ENCODE measurements at regions not wholly inside any gene's neighbourhood (a gene's known extent, or its start where the extent isn't known, plus 50 kb on each side); places are given as distances from the start of the nearest gene placed in this dataset.
"Not testable (repeated sequence)": the region's sequence is repeated elsewhere in the genome, so short reads cannot be mapped to it uniquely, and the experiment has no call there.

DNA sequence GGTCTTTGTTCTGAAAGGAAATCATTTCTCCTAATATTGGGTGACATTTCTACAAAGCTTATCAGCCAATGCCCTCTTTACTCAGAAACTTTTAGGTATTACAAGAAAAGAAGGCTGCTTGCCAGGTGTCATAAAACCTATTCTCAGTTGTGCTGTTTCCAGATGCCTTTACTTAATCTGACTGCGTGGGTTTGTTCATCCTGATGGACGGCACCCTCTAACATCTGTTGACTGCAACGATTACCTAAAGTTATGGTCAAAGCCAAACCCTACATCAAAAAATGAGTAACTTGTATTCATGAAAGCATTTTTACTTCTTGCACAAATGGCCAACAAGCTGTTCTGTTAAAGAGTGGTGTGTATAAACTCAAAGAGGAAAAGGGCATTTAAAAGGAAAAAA, 207.7 kb upstream of the PDZRN3 start:
- peaks cover 1% of the 10 kb centered on the region; the same call in 1 of the 2 replicates for H3K9me3 ChIP-seq (ENCODE audit: control insufficient read depth, insufficient read depth, low read length)
- no CpG with 5 or more reads among the region's 3 CpGs for WGBS (ENCODE audit: insufficient coverage, insufficient read length)
- H3K36me3 ChIP-seq (ENCODE audit: control insufficient read depth, insufficient read depth, low read length): no peaks in the 10 kb centered on the region
- no peak for DNase-seq (ENCODE audit: low read depth, low spot score)
- no peaks in the 10 kb centered on the region for H3K4me1 ChIP-seq (ENCODE audit: control insufficient read depth, insufficient read depth, low read length)
- no peak overlapping the region for H3K27ac ChIP-seq (ENCODE audit: low read length)
- H3K4me3 ChIP-seq (ENCODE audit: low read length): no peak overlapping the region
- no peaks in the 10 kb centered on the region for H3K27me3 ChIP-seq (ENCODE audit: control insufficient read depth, insufficient read depth, low read length)

- no peaks in the 10 kb centered on the region for H3K36me3 ChIP-seq (ENCODE audit: control insufficient read depth, insufficient read depth, low read length)
- WGBS (ENCODE audit: insufficient coverage, insufficient read length): no CpG with 5 or more reads among the region's 3 CpGs
- no peaks in the 10 kb centered on the region for H3K27me3 ChIP-seq (ENCODE audit: control insufficient read depth, insufficient read depth, low read length)
- no peaks in the 10 kb centered on the region for H3K4me1 ChIP-seq (ENCODE audit: control insufficient read depth, insufficient read depth, low read length)
- no peaks in the 10 kb centered on the region for H3K9me3 ChIP-seq (ENCODE audit: control insufficient read depth, insufficient read depth, low read length)
- H3K4me3 ChIP-seq (ENCODE audit: low read length): no peak overlapping the region
- H3K27ac ChIP-seq (ENCODE audit: low read length): no peak overlapping the region
- DNase-seq (ENCODE audit: low read depth, low spot score): no peak
Observed at GRCh38 chr3:73828348-73828747, 203.6 kb upstream of the PDZRN3 start.

- Histone ChIP-seq H3K4me1 (ENCODE audit: control insufficient read depth, insufficient read depth, low read length) (no peaks in the 10 kb centered on the region), H3K27ac (ENCODE audit: low read length) (no peak overlapping the region), H3K9me3 (ENCODE audit: control insufficient read depth, insufficient read depth, low read length) (no peaks in the 10 kb centered on the region), H3K27me3 (ENCODE audit: control insufficient read depth, insufficient read depth, low read length) (no peaks in the 10 kb centered on the region), H3K36me3 (ENCODE audit: control insufficient read depth, insufficient read depth, low read length) (no peaks in the 10 kb centered on the region), H3K4me3 (ENCODE audit: low read length) (no peak overlapping the region)
- DNase-seq (ENCODE audit: low read depth, low spot score): no peak
- WGBS (ENCODE audit: insufficient coverage, insufficient read length): no CpG with 5 or more reads among the region's 2 CpGs
Observed at GRCh38 chr3:73827725-73828211, 203.0 kb upstream of the PDZRN3 start.

DNA sequence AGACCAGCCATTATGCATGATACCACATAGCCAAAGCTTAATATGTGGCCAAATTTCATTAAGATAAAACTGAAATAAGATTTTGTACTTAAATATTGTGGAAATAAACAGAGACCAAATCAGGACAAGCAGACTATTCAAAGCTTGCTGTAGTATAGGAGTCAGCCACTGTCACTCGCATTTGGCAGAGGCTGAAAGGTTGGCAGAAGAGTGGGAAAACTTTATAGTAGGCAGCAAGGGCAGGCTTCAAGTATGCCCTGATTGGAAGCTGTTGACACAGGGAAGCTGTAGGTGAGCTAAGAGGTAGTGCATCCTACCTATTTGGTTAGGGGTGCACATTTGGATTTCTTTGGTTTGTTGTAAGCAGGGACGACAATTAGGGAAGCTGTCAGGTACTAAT, 202.5 kb upstream of the PDZRN3 start:
- DNase-seq (ENCODE audit: low read depth, low spot score): no peak
- no CpG with 5 or more reads among the region's 2 CpGs for WGBS (ENCODE audit: insufficient coverage, insufficient read length)
- no peak overlapping the region for H3K4me3 ChIP-seq (ENCODE audit: low read length)
- no peaks in the 10 kb centered on the region for H3K27me3 ChIP-seq (ENCODE audit: control insufficient read depth, insufficient read depth, low read length)
- no peak overlapping the region for H3K27ac ChIP-seq (ENCODE audit: low read length)
- no peaks in the 10 kb centered on the region for H3K4me1 ChIP-seq (ENCODE audit: control insufficient read depth, insufficient read depth, low read length)
- no peaks in the 10 kb centered on the region for H3K9me3 ChIP-seq (ENCODE audit: control insufficient read depth, insufficient read depth, low read length)
- H3K36me3 ChIP-seq (ENCODE audit: control insufficient read depth, insufficient read depth, low read length): no peaks in the 10 kb centered on the region

GRCh38 chr3:73820896-73821295, 196.2 kb upstream of the PDZRN3 start:
- not testable (repeated sequence) for H3K27me3 ChIP-seq (ENCODE audit: control insufficient read depth, insufficient read depth, low read length); H3K4me3 ChIP-seq (ENCODE audit: low read length); H3K4me1 ChIP-seq (ENCODE audit: control insufficient read depth, insufficient read depth, low read length); H3K27ac ChIP-seq (ENCODE audit: low read length); H3K9me3 ChIP-seq (ENCODE audit: control insufficient read depth, insufficient read depth, low read length); DNase-seq (ENCODE audit: low read depth, low spot score); H3K36me3 ChIP-seq (ENCODE audit: control insufficient read depth, insufficient read depth, low read length)

GRCh38 chr3:73820431-73820830, 195.7 kb upstream of the PDZRN3 start:
- no peak overlapping the region for H3K4me3 ChIP-seq (ENCODE audit: low read length)
- no peaks in the 10 kb centered on the region for H3K36me3 ChIP-seq (ENCODE audit: control insufficient read depth, insufficient read depth, low read length)
- H3K27me3 ChIP-seq (ENCODE audit: control insufficient read depth, insufficient read depth, low read length): no peaks in the 10 kb centered on the region
- no peaks in the 10 kb centered on the region for H3K4me1 ChIP-seq (ENCODE audit: control insufficient read depth, insufficient read depth, low read length)
- no CpG with 5 or more reads among the region's 1 CpG for WGBS (ENCODE audit: insufficient coverage, insufficient read length)
- no peak overlapping the region for H3K27ac ChIP-seq (ENCODE audit: low read length)
- H3K9me3 ChIP-seq (ENCODE audit: control insufficient read depth, insufficient read depth, low read length): no peaks in the 10 kb centered on the region
- DNase-seq (ENCODE audit: low read depth, low spot score): no peak

- H3K4me1 ChIP-seq (ENCODE audit: control insufficient read depth, insufficient read depth, low read length): no peaks in the 10 kb centered on the region
- no peak for DNase-seq (ENCODE audit: low read depth, low spot score)
- H3K9me3 ChIP-seq (ENCODE audit: control insufficient read depth, insufficient read depth, low read length): no peaks in the 10 kb centered on the region
- H3K27ac ChIP-seq (ENCODE audit: low read length): no peak overlapping the region
- no peaks in the 10 kb centered on the region for H3K27me3 ChIP-seq (ENCODE audit: control insufficient read depth, insufficient read depth, low read length)
- H3K36me3 ChIP-seq (ENCODE audit: control insufficient read depth, insufficient read depth, low read length): no peaks in the 10 kb centered on the region
- no CpG with 5 or more reads among the region's 1 CpG for WGBS (ENCODE audit: insufficient coverage, insufficient read length)
- no peak overlapping the region for H3K4me3 ChIP-seq (ENCODE audit: low read length)
Observed at GRCh38 chr3:73815966-73816365, 191.2 kb upstream of the PDZRN3 start.

DNA sequence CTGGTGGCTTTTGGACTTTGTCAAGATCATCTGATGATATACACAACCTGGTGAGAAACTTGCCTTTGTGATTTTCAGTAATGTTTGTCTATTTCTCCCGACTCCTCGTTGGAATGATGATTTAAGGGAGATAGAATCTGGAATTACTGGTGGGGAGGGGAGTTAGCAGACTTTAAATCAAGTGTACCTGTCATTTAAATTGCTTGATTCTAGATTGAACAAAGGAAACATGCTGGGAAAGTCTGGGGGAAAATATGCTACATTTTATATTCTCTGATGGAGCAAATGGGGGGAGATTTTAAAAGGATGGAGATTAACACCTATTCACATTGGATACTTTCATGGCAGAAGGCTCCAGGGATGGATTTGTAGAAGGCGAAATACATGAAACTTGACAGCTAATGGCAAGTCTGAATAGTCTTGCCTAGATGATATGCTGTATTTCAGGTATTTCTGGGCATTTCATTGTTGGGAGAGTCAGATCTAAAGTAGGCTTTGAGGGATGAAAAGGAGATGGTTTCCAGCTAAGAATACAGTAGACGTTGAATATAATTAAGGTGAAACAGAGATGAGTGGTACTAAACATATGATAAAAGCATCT, 189.1 kb upstream of the PDZRN3 start:
- WGBS (ENCODE audit: insufficient coverage, insufficient read length): no CpG with 5 or more reads among the region's 4 CpGs

GRCh38 chr3:73813291-73813690, 188.6 kb upstream of the PDZRN3 start:
- no peak overlapping the region for H3K4me3 ChIP-seq (ENCODE audit: low read length)
- WGBS (ENCODE audit: insufficient coverage, insufficient read length): no CpG with 5 or more reads among the region's 5 CpGs
- no peak for DNase-seq (ENCODE audit: low read depth, low spot score)
- H3K9me3 ChIP-seq (ENCODE audit: control insufficient read depth, insufficient read depth, low read length): no peaks in the 10 kb centered on the region
- no peaks in the 10 kb centered on the region for H3K36me3 ChIP-seq (ENCODE audit: control insufficient read depth, insufficient read depth, low read length)
- H3K27ac ChIP-seq (ENCODE audit: low read length): no peak overlapping the region
- no peaks in the 10 kb centered on the region for H3K4me1 ChIP-seq (ENCODE audit: control insufficient read depth, insufficient read depth, low read length)
- no peaks in the 10 kb centered on the region for H3K27me3 ChIP-seq (ENCODE audit: control insufficient read depth, insufficient read depth, low read length)

More for the DNA sequence above, 189.1 kb upstream of the PDZRN3 start:
- Histone ChIP-seq H3K9me3 (ENCODE audit: control insufficient read depth, insufficient read depth, low read length) (no peaks in the 10 kb centered on the region), H3K27me3 (ENCODE audit: control insufficient read depth, insufficient read depth, low read length) (no peaks in the 10 kb centered on the region), H3K4me3 (ENCODE audit: low read length) (no peak overlapping the region), H3K36me3 (ENCODE audit: control insufficient read depth, insufficient read depth, low read length) (no peaks in the 10 kb centered on the region), H3K27ac (ENCODE audit: low read length) (no peak overlapping the region), H3K4me1 (ENCODE audit: control insufficient read depth, insufficient read depth, low read length) (no peaks in the 10 kb centered on the region)
- DNase-seq (ENCODE audit: low read depth, low spot score): no peak

- no peaks in the 10 kb centered on the region for H3K27me3 ChIP-seq (ENCODE audit: control insufficient read depth, insufficient read depth, low read length)
- H3K9me3 ChIP-seq (ENCODE audit: control insufficient read depth, insufficient read depth, low read length): no peaks in the 10 kb centered on the region
- H3K36me3 ChIP-seq (ENCODE audit: control insufficient read depth, insufficient read depth, low read length): no peaks in the 10 kb centered on the region
- WGBS (ENCODE audit: insufficient coverage, insufficient read length): no CpG with 5 or more reads among the region's 3 CpGs
- no peak for DNase-seq (ENCODE audit: low read depth, low spot score)
- no peaks in the 10 kb centered on the region for H3K4me1 ChIP-seq (ENCODE audit: control insufficient read depth, insufficient read depth, low read length)
- no peak overlapping the region for H3K27ac ChIP-seq (ENCODE audit: low read length)
- no peak overlapping the region for H3K4me3 ChIP-seq (ENCODE audit: low read length)
Observed at GRCh38 chr3:73812054-73812453, 187.3 kb upstream of the PDZRN3 start.

- Histone ChIP-seq H3K27me3 (ENCODE audit: control insufficient read depth, insufficient read depth, low read length) (no peaks in the 10 kb centered on the region), H3K4me3 (ENCODE audit: low read length) (no peak overlapping the region), H3K27ac (ENCODE audit: low read length) (no peak overlapping the region), H3K9me3 (ENCODE audit: control insufficient read depth, insufficient read depth, low read length) (no peaks in the 10 kb centered on the region), H3K36me3 (ENCODE audit: control insufficient read depth, insufficient read depth, low read length) (no peaks in the 10 kb centered on the region), H3K4me1 (ENCODE audit: control insufficient read depth, insufficient read depth, low read length) (no peaks in the 10 kb centered on the region)
- WGBS (ENCODE audit: insufficient coverage, insufficient read length): no CpG with 5 or more reads among the region's 12 CpGs
- no peak for DNase-seq (ENCODE audit: low read depth, low spot score)
Observed at GRCh38 chr3:73808862-73809509, 184.2 kb upstream of the PDZRN3 start.
